ENCODE measurements at regions not wholly inside any gene's neighbourhood (a gene's known extent, or its start where the extent isn't known, plus 50 kb on each side); places are given as distances from the start of the nearest gene placed in this dataset.

GRCh38 chr3:22495791-22496190 is 707.3 kb upstream of the UBE2E2 start:
- DNase-seq (ENCODE audit: low read depth): no peak
- no peak overlapping the region for H3K4me3 ChIP-seq (ENCODE audit: low read length)
- TF ChIP-seq CTCF (conservative IDR thresholded peaks at IDR 0.05; ENCODE audit: low read depth, low read length): no peak

GRCh38 chr3:22496641-22497040 is 706.5 kb upstream of the UBE2E2 start:
- no peak overlapping the region for H3K4me3 ChIP-seq (ENCODE audit: low read length)
- no peak for TF ChIP-seq CTCF (conservative IDR thresholded peaks at IDR 0.05; ENCODE audit: low read depth, low read length)
- DNase-seq (ENCODE audit: low read depth): no peak

GRCh38 chr3:22506871-22507270 is 696.3 kb upstream of the UBE2E2 start:
- no peak for TF ChIP-seq CTCF (conservative IDR thresholded peaks at IDR 0.05; ENCODE audit: low read depth, low read length)

GRCh38 chr3:22507709-22508108 is 695.4 kb upstream of the UBE2E2 start:
- no peak for TF ChIP-seq CTCF (conservative IDR thresholded peaks at IDR 0.05; ENCODE audit: low read depth, low read length)
- H3K4me3 ChIP-seq (ENCODE audit: low read length): no peak overlapping the region
- no peak for DNase-seq (ENCODE audit: low read depth)

More at GRCh38 chr3:22506871-22507270, 696.3 kb upstream of the UBE2E2 start:
- H3K4me3 ChIP-seq (ENCODE audit: low read length): no peak overlapping the region
- DNase-seq (ENCODE audit: low read depth): no peak

GRCh38 chr3:22523925-22524324 is 679.2 kb upstream of the UBE2E2 start:
- no peak for DNase-seq (ENCODE audit: low read depth)
- no peak for TF ChIP-seq CTCF (conservative IDR thresholded peaks at IDR 0.05; ENCODE audit: low read depth, low read length)
- no peak overlapping the region for H3K4me3 ChIP-seq (ENCODE audit: low read length)

- DNase-seq (ENCODE audit: low read depth): no peak
- TF ChIP-seq CTCF (conservative IDR thresholded peaks at IDR 0.05; ENCODE audit: low read depth, low read length): no peak
- H3K4me3 ChIP-seq (ENCODE audit: low read length): no peak overlapping the region
These were observed 676.8 kb upstream of the UBE2E2 start for GRCh38 chr3:22526266-22526837.

GRCh38 chr3:22536541-22536940 is 666.6 kb upstream of the UBE2E2 start:
- DNase-seq (ENCODE audit: low read depth): no peak
- no peak for TF ChIP-seq CTCF (conservative IDR thresholded peaks at IDR 0.05; ENCODE audit: low read depth, low read length)
- H3K4me3 ChIP-seq (ENCODE audit: low read length): no peak overlapping the region
